Neuronal stem cell (in vitro differentiated cells): ENCODE measurements at regions not wholly inside any gene's neighbourhood (a gene's known extent, or its start where the extent isn't known, plus 50 kb on each side); places are given as distances from the start of the nearest gene placed in this dataset.
"Not testable (repeated sequence)": the region's sequence is repeated elsewhere in the genome, so short reads cannot be mapped to it uniquely, and the experiment has no call there.

Source experiments
- DNase-seq: peaks from one replicate; pipeline ENCODE4 v3.0.0-alpha.2; 2013; ENCODE audit warnings: low spot score
- H2AFZ ChIP-seq: one replicate; pipeline ENCODE4 v1.6.1; 2013; ENCODE audit warnings: mild to moderate bottlenecking, low read length, inconsistent platforms
- H2AK5ac ChIP-seq: 2 replicates; pipeline ENCODE4 v1.6.1; 2013; ENCODE audit warnings: low read depth, mild to moderate bottlenecking, inconsistent platforms, low read length, moderate library complexity, mixed read lengths
- H2BK120ac ChIP-seq: 2 replicates; pipeline ENCODE4 v1.6.1; 2013; ENCODE audit warnings: low read depth, mild to moderate bottlenecking, inconsistent platforms, low read length, moderate library complexity, mixed read lengths
- H2BK12ac ChIP-seq: one replicate; pipeline ENCODE4 v1.6.1; 2013; ENCODE audit warnings: low read length, inconsistent platforms
- H2BK15ac ChIP-seq: 2 replicates; pipeline ENCODE4 v1.6.1; 2013; ENCODE audit warnings: mild to moderate bottlenecking, low read length, inconsistent platforms, mixed read lengths
- H2BK5ac ChIP-seq: one replicate; pipeline ENCODE4 v1.6.1; 2013; ENCODE audit warnings: inconsistent platforms, mild to moderate bottlenecking, low read length, moderate library complexity
- H3K14ac ChIP-seq: one replicate; pipeline ENCODE4 v1.6.1; 2013; ENCODE audit warnings: low read length, inconsistent platforms
- H3K18ac ChIP-seq: 2 replicates; pipeline ENCODE4 v1.6.1; 2013; ENCODE audit warnings: low read length, inconsistent platforms
- H3K23ac ChIP-seq: 2 replicates; pipeline ENCODE4 v1.6.1; 2013; ENCODE audit warnings: low read depth, mild to moderate bottlenecking, mixed read lengths, low read length, inconsistent platforms; ENCODE audit not compliant: poor library complexity
- H3K27ac ChIP-seq: replicated peaks from 3 replicates; pipeline ENCODE4 v1.5.1; 2013; ENCODE audit warnings: low read length, inconsistent platforms
- H3K27me3 ChIP-seq, 3 experiments: 2 replicates each; pipeline ENCODE4 v1.6.1; 2013; ENCODE audit warnings: low read length in 3 of 3, mild to moderate bottlenecking in 2 of 3, inconsistent platforms in 1 of 3, low read depth in 1 of 3, mixed read lengths in 1 of 3, moderate library complexity in 1 of 3; ENCODE audit not compliant: control insufficient read depth in 3 of 3, insufficient read depth in 3 of 3
- H3K36me3 ChIP-seq, 2 donors: replicated peaks in 1 of 2; 2 replicates each; pipeline ENCODE4 v1.6.1; 2013; ENCODE audit warnings: low read length in 2 of 2; ENCODE audit not compliant: control insufficient read depth in 2 of 2, insufficient read depth in 2 of 2
- H3K4ac ChIP-seq: 2 replicates; pipeline ENCODE4 v1.6.1; 2013; ENCODE audit warnings: inconsistent platforms, mild to moderate bottlenecking, low read length, moderate library complexity
- H3K4me1 ChIP-seq, 2 donors: 1 replicate in 1 of 2; 2 replicates in 1 of 2; pipeline ENCODE4 v1.6.1; 2013; ENCODE audit warnings: low read length in 2 of 2, low read depth in 1 of 2; ENCODE audit not compliant: control insufficient read depth in 2 of 2, insufficient read depth in 1 of 2
- H3K4me2 ChIP-seq: one replicate; pipeline ENCODE4 v1.6.1; 2013; ENCODE audit warnings: mild to moderate bottlenecking, low read length, inconsistent platforms; ENCODE audit not compliant: insufficient read depth, poor library complexity, severe bottlenecking
- H3K4me3 ChIP-seq, 2 donors: 2 replicates each; pipeline ENCODE4 v1.5.1; 2013; ENCODE audit warnings: low read length in 2 of 2, mild to moderate bottlenecking in 2 of 2, inconsistent platforms in 1 of 2, moderate library complexity in 1 of 2
- H3K79me1 ChIP-seq: one replicate; pipeline ENCODE4 v1.6.1; 2013; ENCODE audit warnings: low read depth, mild to moderate bottlenecking, inconsistent platforms, low read length, moderate library complexity
- H3K9ac ChIP-seq: one replicate; pipeline ENCODE4 v1.6.1; 2013; ENCODE audit warnings: mild to moderate bottlenecking, low read depth, low read length, inconsistent platforms; ENCODE audit not compliant: poor library complexity
- H3K9me3 ChIP-seq, 2 donors: replicated peaks in 1 of 2; 2 replicates each; pipeline versions ENCODE3 to v1.6.1; 2013; ENCODE audit warnings: low read length in 2 of 2, mild to moderate bottlenecking in 2 of 2, inconsistent platforms in 1 of 2, low read depth in 1 of 2, mixed read lengths in 1 of 2, moderate library complexity in 1 of 2; ENCODE audit not compliant: control insufficient read depth in 2 of 2, insufficient read depth in 1 of 2
- H4K8ac ChIP-seq: one replicate; pipeline ENCODE4 v1.6.1; 2013; ENCODE audit warnings: low read depth, mild to moderate bottlenecking, inconsistent platforms, low read length, moderate library complexity
- H4K91ac ChIP-seq: one replicate; pipeline ENCODE4 v1.6.1; 2013; ENCODE audit warnings: low read length, low read depth, mild to moderate bottlenecking, inconsistent platforms; ENCODE audit not compliant: poor library complexity
- WGBS, 2 donors: extraction: QIAGEN DNeasy Blood & Tissue Kit; methylation state at CpG; one replicate each; pipeline ENCODE4 v1.1.7; 2013; ENCODE audit warnings: missing lambda C conversion rate in 2 of 2, mixed read lengths in 1 of 2; ENCODE audit not compliant: insufficient read length in 2 of 2, insufficient replicate concordance in 1 of 2; ENCODE audit errors: extremely low coverage in 2 of 2; 5-methylcytosine and 5-hydroxymethylcytosine counted together

DNA sequence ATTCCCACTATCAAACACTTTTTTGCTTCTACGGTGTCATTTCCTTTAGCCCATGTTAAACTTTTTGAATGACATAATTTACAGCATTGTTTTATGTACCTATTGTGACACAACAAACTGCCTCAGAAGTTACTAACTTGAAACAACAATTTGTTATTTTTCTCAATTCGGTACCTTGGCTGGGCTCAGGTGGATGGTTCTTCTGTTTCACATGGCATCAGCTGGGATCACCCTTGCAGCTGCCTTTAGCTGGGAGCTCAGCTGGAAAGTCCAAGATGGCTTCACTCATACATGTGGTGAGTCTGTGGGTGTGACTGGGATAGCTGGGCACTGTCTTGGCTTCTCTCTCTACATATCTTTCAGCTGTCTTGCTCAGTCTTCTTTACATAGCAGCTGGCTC lies 156.0 kb downstream of the GXYLT1 start:
- Histone ChIP-seq H3K36me3 (no peaks in the 10 kb centered on the region), H3K27ac (no peak overlapping the region), H3K18ac (no peak overlapping the region), H3K4ac (no peak overlapping the region), H3K4me1 (no peaks in the 10 kb centered on the region), H4K8ac (no peak overlapping the region), H2BK12ac (no peak overlapping the region), H2AK5ac (no peak overlapping the region), H2BK15ac (no peak overlapping the region), H3K79me1 (no peaks in the 10 kb centered on the region), H3K4me2 (no peak overlapping the region), H2BK120ac (no peak overlapping the region), H3K9ac (no peak overlapping the region), H2BK5ac (no peak overlapping the region), H4K91ac (no peak overlapping the region), H3K14ac (no peak overlapping the region), H2AFZ (no peak overlapping the region), H3K9me3 (peaks cover 0 to 3% of the 10 kb centered on the region in 2 donors), H3K4me3 (no peak overlapping the region), H3K27me3 (no peaks in the 10 kb centered on the region), H3K23ac (no peak overlapping the region)
- DNase-seq: no peak
- WGBS, 2 donors: no CpG with 5 or more reads among the region's 2 CpGs

DNA sequence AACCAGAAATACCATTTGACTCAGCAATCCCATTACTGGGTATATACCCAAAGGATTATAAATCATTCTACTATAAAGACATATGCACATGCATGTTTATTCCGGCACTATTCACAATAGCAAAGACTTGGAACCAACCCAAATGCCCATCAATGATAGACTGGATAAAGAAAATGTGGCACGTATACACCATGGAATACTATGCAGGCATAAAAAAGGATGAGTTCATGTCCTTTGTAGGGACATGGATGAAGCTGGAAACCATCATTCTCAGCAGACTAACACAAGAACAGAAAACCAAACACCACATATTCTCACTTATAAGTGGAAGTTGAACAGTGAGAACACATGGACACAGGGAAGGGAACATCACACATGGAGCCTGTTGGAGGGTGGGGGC lies 158.2 kb downstream of the GXYLT1 start:
- H3K36me3 ChIP-seq, H4K8ac ChIP-seq, H3K79me1 ChIP-seq, H2AFZ ChIP-seq, H4K91ac ChIP-seq, H2BK5ac ChIP-seq, H3K4ac ChIP-seq, H3K9me3 ChIP-seq, DNase-seq, H2BK15ac ChIP-seq, H3K4me1 ChIP-seq, H3K18ac ChIP-seq, H3K4me3 ChIP-seq, H3K9ac ChIP-seq, H3K4me2 ChIP-seq, H3K27ac ChIP-seq, H3K27me3 ChIP-seq, H2AK5ac ChIP-seq, H2BK12ac ChIP-seq, H2BK120ac ChIP-seq, H3K23ac ChIP-seq, H3K14ac ChIP-seq: not testable (repeated sequence)
- no CpG with 5 or more reads among the region's 2 CpGs for WGBS, 2 donors

DNA sequence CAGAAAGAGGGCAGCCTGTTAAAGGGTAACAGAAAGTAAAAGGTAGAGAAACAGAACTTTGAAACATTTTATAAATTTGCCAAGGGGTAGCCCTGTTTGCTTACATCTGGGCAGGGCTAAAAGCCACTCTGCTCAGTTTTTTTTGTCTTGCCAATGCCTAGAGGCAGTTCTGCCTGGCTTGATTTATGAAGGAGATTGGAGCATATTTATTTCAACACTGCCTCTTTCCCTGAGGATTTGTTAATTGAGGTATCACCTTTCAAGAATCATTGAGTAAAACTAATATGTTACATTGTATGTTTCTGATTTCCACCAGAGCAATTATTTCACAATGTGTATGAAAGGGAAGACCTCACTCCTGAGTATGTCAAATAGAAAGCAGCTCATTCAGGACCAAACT lies 160.8 kb downstream of the GXYLT1 start:
- Histone ChIP-seq H3K18ac (no peak overlapping the region), H3K9me3 (peaks cover 0 to 2% of the 10 kb centered on the region in 2 donors), H2AK5ac (no peak overlapping the region), H2BK120ac (no peak overlapping the region), H3K79me1 (no peaks in the 10 kb centered on the region), H3K23ac (no peak overlapping the region), H4K8ac (no peak overlapping the region), H3K36me3 (no peaks in the 10 kb centered on the region), H3K4me3 (no peak overlapping the region), H2AFZ (no peak overlapping the region), H3K9ac (no peak overlapping the region), H2BK15ac (no peak overlapping the region), H3K14ac (no peak overlapping the region), H2BK5ac (no peak overlapping the region), H3K4ac (no peak overlapping the region), H2BK12ac (no peak overlapping the region), H3K27ac (no peak overlapping the region), H4K91ac (no peak overlapping the region), H3K4me1 (peaks cover 3% of the 10 kb centered on the region in 2 donors), H3K27me3 (no peaks in the 10 kb centered on the region), H3K4me2 (no peak overlapping the region)
- DNase-seq: no peak

DNA sequence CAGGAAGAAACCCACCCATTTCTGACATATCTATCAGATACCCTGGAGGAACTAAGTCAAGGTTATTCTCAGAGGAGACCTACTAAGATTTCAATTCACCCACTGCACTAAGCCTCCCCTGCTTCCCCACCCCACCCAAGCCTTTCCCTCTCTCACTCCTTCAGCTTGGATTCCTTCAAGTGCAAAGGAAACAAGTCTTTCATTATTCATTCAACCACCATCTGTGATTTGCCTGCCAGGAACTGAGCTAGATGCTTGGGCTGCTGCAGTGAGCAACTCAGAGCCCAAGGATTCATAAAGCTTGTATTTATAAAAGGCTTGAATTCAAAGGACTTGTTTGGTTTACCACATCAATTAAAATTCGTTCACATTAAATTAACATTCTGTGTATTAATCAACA lies 161.3 kb downstream of the GXYLT1 start:
- H3K23ac ChIP-seq: no peak overlapping the region
- H3K9me3 ChIP-seq: no peaks in the 10 kb centered on the region
- H3K27me3 ChIP-seq: no peaks in the 10 kb centered on the region
- DNase-seq: no peak
- H2BK12ac ChIP-seq: no peak overlapping the region
- no peak overlapping the region for H3K4me3 ChIP-seq
- H2BK15ac ChIP-seq: no peak overlapping the region
- no peak overlapping the region for H4K8ac ChIP-seq
- H2BK120ac ChIP-seq: no peak overlapping the region
- no peak overlapping the region for H2BK5ac ChIP-seq
- peaks cover 3% of the 10 kb centered on the region in 2 donors for H3K4me1 ChIP-seq
- H3K36me3 ChIP-seq: no peaks in the 10 kb centered on the region
- no peak overlapping the region for H3K9ac ChIP-seq
- H3K14ac ChIP-seq: no peak overlapping the region
- no CpG with 5 or more reads among the region's 1 CpG for WGBS, 2 donors
- no peak overlapping the region for H2AFZ ChIP-seq
- no peaks in the 10 kb centered on the region for H3K79me1 ChIP-seq
- no peak overlapping the region for H3K4me2 ChIP-seq
- no peak overlapping the region for H2AK5ac ChIP-seq
- no peak overlapping the region for H3K4ac ChIP-seq
- no peak overlapping the region for H3K18ac ChIP-seq
- H4K91ac ChIP-seq: no peak overlapping the region
- H3K27ac ChIP-seq: no peak overlapping the region
